IMR-90 (cell line): ENCODE measurements at regions not wholly inside any gene's neighbourhood (a gene's known extent, or its start where the extent isn't known, plus 50 kb on each side); places are given as distances from the start of the nearest gene placed in this dataset.
A peak's percentile ranks its signal among the peaks of the same experiment; 100 is the strongest.

ENCODE experiments used
- ATAC-seq: fragments of 200-7000 bp; cut with Tn5 transposase; 2 replicates; pipeline ENCODE4 v1.9.1; 2020; ENCODE audit warnings: low read depth, mild to moderate bottlenecking, moderate library complexity
- BruUV-seq: library from RNA; stranded (reverse); fragments of 400-500 nt; replicated peaks from 2 replicates; lab custom pipeline; 2021; lab: Mats Ljungman, UMichigan
- CTCF ChIA-PET: fragments of 300-600 bp; formaldehyde crosslinking; extraction: SDS; loops from one replicate; lab custom pipeline; 2021; ENCODE audit warnings: antibody characterized with exemption; lab: Yijun Ruan, JAX
- POLR2A ChIA-PET: fragments of 300-600 bp; sonication (Branson Sonifier 250); formaldehyde crosslinking; loops from one replicate; lab custom pipeline; 2022; ENCODE audit warnings: antibody characterized with exemption; ENCODE audit not compliant: unreplicated experiment; lab: Charles Lee
- DNase-seq: peaks from one replicate; pipeline ENCODE4 v3.0.0; 2013
- H2AFZ ChIP-seq: replicated peaks from 2 replicates; pipeline ENCODE3; 2013; ENCODE audit warnings: low read length, mild to moderate bottlenecking; ENCODE audit not compliant: poor library complexity
- H2AK5ac ChIP-seq: 2 replicates; pipeline ENCODE4 v1.6.1; 2013; ENCODE audit warnings: low read depth, low read length, inconsistent platforms
- H2AK9ac ChIP-seq: replicated peaks from 2 replicates; pipeline ENCODE3; 2013; ENCODE audit warnings: mild to moderate bottlenecking, low read depth, low read length, moderate library complexity; ENCODE audit not compliant: poor library complexity
- H2BK120ac ChIP-seq: 2 replicates; pipeline ENCODE4 v1.6.1; 2013; ENCODE audit warnings: low read depth, low read length, inconsistent platforms
- H2BK15ac ChIP-seq: 3 replicates; pipeline ENCODE4 v1.6.1; 2013; ENCODE audit warnings: low read depth, low read length, inconsistent platforms
- H2BK20ac ChIP-seq: 2 replicates; pipeline ENCODE4 v1.6.1; 2013; ENCODE audit warnings: low read depth, mild to moderate bottlenecking, inconsistent platforms, low read length, moderate library complexity
- H2BK5ac ChIP-seq: 2 replicates; pipeline ENCODE4 v1.6.1; 2013; ENCODE audit warnings: mild to moderate bottlenecking, low read depth, low read length, inconsistent platforms; ENCODE audit not compliant: poor library complexity, severe bottlenecking
- H3K14ac ChIP-seq: replicated peaks from 2 replicates; pipeline ENCODE4 v1.6.1; 2013; ENCODE audit warnings: low read depth, low read length, inconsistent platforms
- H3K18ac ChIP-seq: 2 replicates; pipeline ENCODE4 v1.6.1; 2013; ENCODE audit warnings: low read depth, low read length, control low read depth
- H3K23ac ChIP-seq: 2 replicates; pipeline ENCODE4 v1.6.1; 2013; ENCODE audit warnings: low read depth, low read length, inconsistent platforms
- H3K27ac ChIP-seq: 2 replicates; pipeline ENCODE4 v1.5.1; 2013; ENCODE audit warnings: mild to moderate bottlenecking, control low read depth, low read length; ENCODE audit not compliant: insufficient read depth
- H3K27me3 ChIP-seq: 2 replicates; pipeline ENCODE4 v1.6.1; 2013; ENCODE audit warnings: low read length; ENCODE audit not compliant: control insufficient read depth, insufficient read depth
- H3K36me3 ChIP-seq: 2 replicates; pipeline ENCODE4 v1.6.1; 2013; ENCODE audit warnings: low read length, mixed read lengths; ENCODE audit not compliant: control insufficient read depth, insufficient read depth
- H3K4ac ChIP-seq: 2 replicates; pipeline ENCODE4 v1.6.1; 2013; ENCODE audit warnings: low read depth, low read length, inconsistent platforms
- H3K4me1 ChIP-seq: 2 replicates; pipeline ENCODE4 v1.6.1; 2013; ENCODE audit warnings: low read length, mixed read lengths; ENCODE audit not compliant: control insufficient read depth, insufficient read depth
- H3K4me2 ChIP-seq: 2 replicates; pipeline ENCODE4 v1.6.1; 2013; ENCODE audit warnings: low read depth, mild to moderate bottlenecking, control low read depth, low read length, moderate library complexity
- H3K4me3 ChIP-seq: 2 replicates; pipeline ENCODE4 v1.5.1; 2013; ENCODE audit warnings: low read depth, mild to moderate bottlenecking, control low read depth, low read length, moderate library complexity; ENCODE audit not compliant: insufficient read depth
- H3K56ac ChIP-seq: 2 replicates; pipeline ENCODE4 v1.6.1; 2013; ENCODE audit warnings: low read length, inconsistent platforms; ENCODE audit not compliant: insufficient read depth; ENCODE audit errors: extremely low read depth
- H3K79me1 ChIP-seq, 2 experiments: 2 replicates each; pipeline ENCODE4 v1.6.1; 2013; ENCODE audit warnings: low read length in 2 of 2, inconsistent platforms in 1 of 2, low read depth in 1 of 2
- H3K9ac ChIP-seq: 2 replicates; pipeline ENCODE4 v1.6.1; 2013; ENCODE audit warnings: low read depth, low read length, control low read depth
- H3K9me1 ChIP-seq: 2 replicates; pipeline ENCODE4 v1.6.1; 2013; ENCODE audit warnings: low read length, inconsistent platforms; ENCODE audit not compliant: insufficient read depth
- H3K9me3 ChIP-seq: 2 replicates; pipeline ENCODE4 v1.6.1; 2013; ENCODE audit warnings: low read length; ENCODE audit not compliant: control insufficient read depth, insufficient read depth
- H4K20me1 ChIP-seq: 2 replicates; pipeline ENCODE4 v1.6.1; 2013; ENCODE audit warnings: low read length, inconsistent platforms; ENCODE audit not compliant: insufficient read depth
- H4K5ac ChIP-seq: 2 replicates; pipeline ENCODE4 v1.6.1; 2013; ENCODE audit warnings: mild to moderate bottlenecking, low read depth, low read length, control low read depth
- H4K8ac ChIP-seq, 2 experiments: 2 replicates each; pipeline ENCODE4 v1.6.1; 2013; ENCODE audit warnings: low read depth in 2 of 2, low read length in 2 of 2, control low read depth in 1 of 2, inconsistent platforms in 1 of 2
- H4K91ac ChIP-seq: 2 replicates; pipeline ENCODE4 v1.6.1; 2013; ENCODE audit warnings: low read depth, low read length, inconsistent platforms; ENCODE audit not compliant: insufficient read depth
- CEBPB ChIP-seq: IDR thresholded peaks from 2 replicates; pipeline ENCODE4 v1.6.1; 2012; ENCODE audit warnings: low read depth, low read length, improper control_type of control experiment
- MAFK ChIP-seq: IDR thresholded peaks from 2 replicates; pipeline ENCODE4 v1.6.1; 2012; ENCODE audit warnings: low read depth, low read length, improper control_type of control experiment
- MXI1 ChIP-seq: IDR thresholded peaks from 2 replicates; pipeline ENCODE4 v1.6.1; 2012; ENCODE audit warnings: low read depth, mild to moderate bottlenecking, low read length, moderate library complexity, borderline replicate concordance
- NFE2L2 ChIP-seq: fragments of 150-350 bp; IDR thresholded peaks from 2 replicates; pipeline ENCODE4 v1.6.1; 2016; ENCODE audit warnings: low read depth, mild to moderate bottlenecking, low read length
- RAD21 ChIP-seq: IDR thresholded peaks from 2 replicates; pipeline ENCODE4 v1.6.1; 2012; ENCODE audit warnings: low read length, improper control_type of control experiment
- WGBS, 2 experiments: methylation state at CpG; one replicate each; pipeline versions ENCODE4 v1.1.5 to v1.1.7; 2013; ENCODE audit warnings: missing lambda C conversion rate in 2 of 2; ENCODE audit not compliant: insufficient read length in 1 of 2; ENCODE audit errors: extremely low coverage in 2 of 2; 5-methylcytosine and 5-hydroxymethylcytosine counted together
- dilution Hi-C: fragments of 300-500 bp; cut with HindIII; formaldehyde crosslinking; loops from one replicate; pipeline ENCODE4 v1.14.3; 2018; ENCODE audit warnings: low sequenced_read_pairs; ENCODE audit not compliant: unreplicated experiment
- in situ Hi-C: fragments of 300-500 bp; cut with MboI; formaldehyde crosslinking; loops from 3 replicates; pipeline ENCODE4 v1.14.3; 2019; ENCODE audit warnings: low sequenced_read_pairs, inconsistent platforms, mixed read lengths
- intact Hi-C: fragments of 100-400 bp; cut with micrococcal nuclease; formaldehyde crosslinking; loops from 2 replicates; pipeline ENCODE4 v1.10.0; 2022

GRCh38 chr3:61372723-61373122, 121.5 kb upstream of the FHIT start:
- no peak overlapping the region for H2AFZ ChIP-seq
- H3K9ac ChIP-seq: no peak overlapping the region
- H3K4me3 ChIP-seq: no peak overlapping the region
- no peak overlapping the region for H2AK5ac ChIP-seq
- ATAC-seq: no peak
- no peak for DNase-seq
- H2BK5ac ChIP-seq: no peak overlapping the region
- BruUV-seq: no TSS peak
- ChIA-PET CTCF (no interaction called here), POLR2A (no interaction called here)
- H3K9me3 ChIP-seq: no peaks in the 10 kb centered on the region
- no peak overlapping the region for H4K91ac ChIP-seq
- H3K18ac ChIP-seq: no peak overlapping the region
- no peaks in the 10 kb centered on the region for H3K36me3 ChIP-seq
- intact Hi-C loops (no loop called here), dilution Hi-C loops (no loop called here), in situ Hi-C loops (no loop called here)
- H2BK15ac ChIP-seq: no peak overlapping the region
- no CpG with 5 or more reads among the region's 1 CpG for WGBS, 2 experiments
- H3K79me1 ChIP-seq: no peaks in the 10 kb centered on the region
- H4K20me1 ChIP-seq: no peaks in the 10 kb centered on the region
- H3K27me3 ChIP-seq: no peaks in the 10 kb centered on the region
- no peak overlapping the region for H4K8ac ChIP-seq
- H3K56ac ChIP-seq: no peak overlapping the region
- H3K4me1 ChIP-seq: no peaks in the 10 kb centered on the region
- H3K9me1 ChIP-seq: no peaks in the 10 kb centered on the region
- no peak overlapping the region for H3K4ac ChIP-seq
- no peak overlapping the region for H3K4me2 ChIP-seq
- TF ChIP-seq NFE2L2: no peak
- peak; percentile 75 for TF ChIP-seq MAFK
- TF ChIP-seq MXI1: no peak
- TF ChIP-seq CEBPB: no peak
- TF ChIP-seq RAD21: no peak
- no peak overlapping the region for H2AK9ac ChIP-seq
- H3K14ac ChIP-seq: no peak overlapping the region
- H4K5ac ChIP-seq: no peak overlapping the region
- H2BK120ac ChIP-seq: no peak overlapping the region
- H3K23ac ChIP-seq: no peak overlapping the region
- H2BK20ac ChIP-seq: no peak overlapping the region
- no peak overlapping the region for H3K27ac ChIP-seq
